ENCODE measurements at regions not wholly inside any gene's neighbourhood (a gene's known extent, or its start where the extent isn't known, plus 50 kb on each side); places are given as distances from the start of the nearest gene placed in this dataset.

DNA sequence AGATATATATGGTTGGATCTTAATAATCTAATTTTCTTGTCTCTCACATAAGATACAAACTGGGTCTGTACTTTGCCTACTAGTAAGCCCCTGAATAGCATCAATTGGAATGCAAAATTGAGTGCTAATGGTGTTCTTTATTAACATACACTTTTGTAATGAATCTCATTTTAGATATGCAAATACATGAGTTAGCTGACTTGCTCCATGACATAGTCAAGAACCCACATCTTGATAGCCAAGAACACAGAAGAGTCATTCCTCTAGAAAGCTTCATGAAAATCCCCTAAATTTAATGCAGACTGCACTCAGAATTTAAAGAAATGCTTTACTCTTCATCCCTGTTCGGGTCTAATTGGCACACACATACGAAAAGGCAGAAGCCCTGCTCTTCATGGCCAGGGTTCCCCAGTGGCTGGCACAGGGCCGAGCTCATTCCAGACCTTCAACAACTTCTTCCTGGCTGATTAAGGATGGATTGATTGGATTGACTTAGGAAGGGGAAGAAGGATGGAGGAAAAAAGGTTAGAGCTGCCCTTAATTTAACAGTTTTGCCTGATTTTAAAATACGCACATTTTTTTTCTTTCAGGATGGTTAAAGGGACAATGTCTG is 431.1 kb upstream of the KLF6 start:
- TF ChIP-seq, protein P1, sequence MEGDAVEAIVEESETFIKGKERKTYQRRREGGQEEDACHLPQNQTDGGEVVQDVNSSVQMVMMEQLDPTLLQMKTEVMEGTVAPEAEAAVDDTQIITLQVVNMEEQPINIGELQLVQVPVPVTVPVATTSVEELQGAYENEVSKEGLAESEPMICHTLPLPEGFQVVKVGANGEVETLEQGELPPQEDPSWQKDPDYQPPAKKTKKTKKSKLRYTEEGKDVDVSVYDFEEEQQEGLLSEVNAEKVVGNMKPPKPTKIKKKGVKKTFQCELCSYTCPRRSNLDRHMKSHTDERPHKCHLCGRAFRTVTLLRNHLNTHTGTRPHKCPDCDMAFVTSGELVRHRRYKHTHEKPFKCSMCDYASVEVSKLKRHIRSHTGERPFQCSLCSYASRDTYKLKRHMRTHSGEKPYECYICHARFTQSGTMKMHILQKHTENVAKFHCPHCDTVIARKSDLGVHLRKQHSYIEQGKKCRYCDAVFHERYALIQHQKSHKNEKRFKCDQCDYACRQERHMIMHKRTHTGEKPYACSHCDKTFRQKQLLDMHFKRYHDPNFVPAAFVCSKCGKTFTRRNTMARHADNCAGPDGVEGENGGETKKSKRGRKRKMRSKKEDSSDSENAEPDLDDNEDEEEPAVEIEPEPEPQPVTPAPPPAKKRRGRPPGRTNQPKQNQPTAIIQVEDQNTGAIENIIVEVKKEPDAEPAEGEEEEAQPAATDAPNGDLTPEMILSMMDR (IDR thresholded peaks at IDR 0.05; ENCODE audit: low read depth, low read length, missing input control) = no peak
- TF ChIP-seq, protein P2, sequence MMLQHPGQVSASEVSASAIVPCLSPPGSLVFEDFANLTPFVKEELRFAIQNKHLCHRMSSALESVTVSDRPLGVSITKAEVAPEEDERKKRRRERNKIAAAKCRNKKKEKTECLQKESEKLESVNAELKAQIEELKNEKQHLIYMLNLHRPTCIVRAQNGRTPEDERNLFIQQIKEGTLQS (IDR thresholded peaks at IDR 0.05) = no peak

Measured in liver (tissue), 3 donors.